Tibial nerve (tissue), 4 donors: ENCODE measurements at regions not wholly inside any gene's neighbourhood (a gene's known extent, or its start where the extent isn't known, plus 50 kb on each side); places are given as distances from the start of the nearest gene placed in this dataset.

Source experiments
- DNase-seq, 2 donors: peaks; one replicate each; pipeline ENCODE4 v3.0.0-alpha.2; 2019; ENCODE audit warnings: low spot score in 2 of 2
- H3K27ac ChIP-seq, 4 donors: fragments of 200-600 bp; sonication (generic) in 3 of 4; one replicate each; pipeline ENCODE4 v1.5.1; 2017 to 2019; ENCODE audit warnings: mild to moderate bottlenecking in 1 of 4
- H3K27me3 ChIP-seq, 2 donors: fragments of 200-600 bp; sonication (generic) in 1 of 2; one replicate each; pipeline versions ENCODE4 v1.5.1 to v1.6.0; 2017 to 2019
- H3K36me3 ChIP-seq, 3 donors: fragments of 200-600 bp; sonication (generic); one replicate each; pipeline ENCODE4 v1.5.1; 2018 to 2019
- H3K4me1 ChIP-seq, 4 donors: fragments of 200-600 bp; sonication (generic) in 3 of 4; one replicate each; pipeline ENCODE4 v1.5.1; 2017 to 2019
- H3K4me3 ChIP-seq, 4 donors: fragments of 200-600 bp; sonication (generic) in 3 of 4; one replicate each; pipeline ENCODE4 v1.5.1; 2017 to 2019; ENCODE audit warnings: mild to moderate bottlenecking in 1 of 4, moderate library complexity in 1 of 4
- H3K9me3 ChIP-seq, 4 donors: fragments of 200-600 bp; sonication (generic) in 3 of 4; one replicate each; pipeline ENCODE4 v1.5.1; 2017 to 2019
- CTCF ChIP-seq, 5 experiments: fragments of 200-600 bp in 3 of 5; fragments of 450-650 bp in 2 of 5; sonication (generic) in 3 of 5; IDR thresholded peaks; one replicate each; pipeline ENCODE4 v1.5.1; 2016 to 2019; ENCODE audit warnings: antibody characterized with exemption in 5 of 5, mild to moderate bottlenecking in 3 of 5, moderate library complexity in 2 of 5
- EP300 ChIP-seq, 2 donors: sonication (generic); formaldehyde crosslinking; IDR thresholded peaks; one replicate each; pipeline ENCODE4 v1.6.1; 2017; ENCODE audit warnings: antibody characterized with exemption in 2 of 2, mild to moderate bottlenecking in 1 of 2
- POLR2A ChIP-seq, 2 donors: fragments of 450-650 bp; IDR thresholded peaks; one replicate each; pipeline ENCODE4 v1.6.1; 2017; ENCODE audit warnings: antibody characterized with exemption in 2 of 2, mild to moderate bottlenecking in 2 of 2, moderate library complexity in 2 of 2
- WGBS, 2 donors: methylation state at CpG; one replicate each; pipeline ENCODE4 v1.1.5; 2018; 5-methylcytosine and 5-hydroxymethylcytosine counted together

GRCh38 chr11:71139516-71140205 is 112.7 kb downstream of the SHANK2 start:
- H3K36me3 ChIP-seq, result no peaks in the 10 kb centered on the region
- TF ChIP-seq POLR2A (IDR thresholded peaks at IDR 0.05) (no peak), EP300 (IDR thresholded peaks at IDR 0.05) (no peak), CTCF (IDR thresholded peaks at IDR 0.05) (no peak)
- H3K27me3 ChIP-seq, result no peaks in the 10 kb centered on the region
- H3K27ac ChIP-seq, result no peak overlapping the region
- 23 to 27% methylated on average over 9 to 15 of the region's 16 CpGs for WGBS, 2 donors
- H3K9me3 ChIP-seq, result peaks cover 0 to 8% (median 0%) of the 10 kb centered on the region in 4 donors
- H3K4me1 ChIP-seq, result peaks cover 0 to 16% (median 0%) of the 10 kb centered on the region in 4 donors
- no peak overlapping the region for H3K4me3 ChIP-seq
- no peak for DNase-seq

- no peak overlapping the region for H3K4me3 ChIP-seq
- peaks cover 0 to 16% (median 0%) of the 10 kb centered on the region in 4 donors for H3K4me1 ChIP-seq
- no peaks in the 10 kb centered on the region for H3K36me3 ChIP-seq
- H3K27me3 ChIP-seq, result no peaks in the 10 kb centered on the region
- H3K27ac ChIP-seq, result no peak overlapping the region
- DNase-seq, result no peak
- TF ChIP-seq CTCF (IDR thresholded peaks at IDR 0.05), result no peak
- TF ChIP-seq EP300 (IDR thresholded peaks at IDR 0.05), result no peak
- TF ChIP-seq POLR2A (IDR thresholded peaks at IDR 0.05), result no peak
- 68 to 76% methylated on average over 15 of the region's 15 CpGs for WGBS, 2 donors
- H3K9me3 ChIP-seq, result peaks cover 0 to under 1% (median 0%) of the 10 kb centered on the region in 4 donors
Measured at GRCh38 chr11:71138737-71139425, 113.5 kb downstream of the SHANK2 start.

GRCh38 chr11:71137376-71137775 is 115.0 kb downstream of the SHANK2 start:
- Histone ChIP-seq H3K4me3 (no peak overlapping the region), H3K36me3 (no peaks in the 10 kb centered on the region), H3K4me1 (peaks cover 0 to 16% (median 0%) of the 10 kb centered on the region in 4 donors), H3K9me3 (no peaks in the 10 kb centered on the region), H3K27me3 (no peaks in the 10 kb centered on the region), H3K27ac (no peak overlapping the region)
- no peak for TF ChIP-seq POLR2A (IDR thresholded peaks at IDR 0.05)
- TF ChIP-seq CTCF (IDR thresholded peaks at IDR 0.05), result no peak
- no peak for TF ChIP-seq EP300 (IDR thresholded peaks at IDR 0.05)
- WGBS, 2 donors, result 85 to 93% methylated on average over 9 of the region's 9 CpGs
- DNase-seq, result no peak

GRCh38 chr11:71136095-71136845 is 116.1 kb downstream of the SHANK2 start:
- no peaks in the 10 kb centered on the region for H3K27me3 ChIP-seq
- H3K36me3 ChIP-seq, result no peaks in the 10 kb centered on the region
- H3K4me1 ChIP-seq, result peaks cover 0 to 16% (median 0%) of the 10 kb centered on the region in 4 donors
- no peak overlapping the region for H3K27ac ChIP-seq
- WGBS, 2 donors, result 90 to 93% methylated on average over 7 of the region's 7 CpGs
- H3K4me3 ChIP-seq, result no peak overlapping the region
- TF ChIP-seq CTCF (IDR thresholded peaks at IDR 0.05) (no peak), EP300 (IDR thresholded peaks at IDR 0.05) (no peak), POLR2A (IDR thresholded peaks at IDR 0.05) (no peak)
- DNase-seq, result no peak
- H3K9me3 ChIP-seq, result no peaks in the 10 kb centered on the region
